Caki2 (cell line): ENCODE measurements at regions not wholly inside any gene's neighbourhood (a gene's known extent, or its start where the extent isn't known, plus 50 kb on each side); places are given as distances from the start of the nearest gene placed in this dataset.

Experiments used
- DNase-seq: peaks from one replicate; pipeline ENCODE4 v3.0.0-alpha.2; 2015; ENCODE audit warnings: low read depth
- in situ Hi-C: cut with HindIII; loops from 2 replicates; pipeline ENCODE4 v1.10.0; 2016; ENCODE audit warnings: low sequenced_read_pairs, low pct_unique_long_range_greater_than_20kb, mixed read lengths

- in situ Hi-C loops: no loop called here
- peak; percentile 70 for DNase-seq
Observed at GRCh38 chr16:76194616-76195015, 82.6 kb upstream of the CNTNAP4 start.

- no peak for DNase-seq
- in situ Hi-C loops: no loop called here
Observed at GRCh38 chr16:76195056-76195455, 82.1 kb upstream of the CNTNAP4 start.

- no peak for DNase-seq
- in situ Hi-C loops: no loop called here
Observed at GRCh38 chr16:76195648-76196047, 81.6 kb upstream of the CNTNAP4 start.

- DNase-seq: no peak
- in situ Hi-C loops: no loop called here
Observed at GRCh38 chr16:76197900-76198299, 79.3 kb upstream of the CNTNAP4 start.

- no peak for DNase-seq
- in situ Hi-C loops: no loop called here
Observed at GRCh38 chr16:76199681-76200220, 77.5 kb upstream of the CNTNAP4 start.

GRCh38 chr16:76201385-76201784, 75.8 kb upstream of the CNTNAP4 start:
- DNase-seq: no peak

GRCh38 chr16:76204249-76204648, 73.0 kb upstream of the CNTNAP4 start:
- in situ Hi-C loops: no loop called here
- no peak for DNase-seq

More at GRCh38 chr16:76201385-76201784, 75.8 kb upstream of the CNTNAP4 start:
- in situ Hi-C loops: no loop called here

- in situ Hi-C loops: no loop called here
- no peak for DNase-seq
Observed at GRCh38 chr16:76207270-76207669, 69.9 kb upstream of the CNTNAP4 start.

GRCh38 chr16:76210157-76210556, 67.0 kb upstream of the CNTNAP4 start:
- no peak for DNase-seq
- in situ Hi-C loops: no loop called here

- DNase-seq: no peak
- in situ Hi-C loops: no loop called here
Observed at GRCh38 chr16:76213860-76214259, 63.3 kb upstream of the CNTNAP4 start.

GRCh38 chr16:76214856-76215255, 62.3 kb upstream of the CNTNAP4 start:
- in situ Hi-C loops: no loop called here
- no peak for DNase-seq

- peak; percentile 2 for DNase-seq
- in situ Hi-C loops: no loop called here
Observed at GRCh38 chr16:76222087-76222486, 55.1 kb upstream of the CNTNAP4 start.

GRCh38 chr16:76222853-76223252, 54.3 kb upstream of the CNTNAP4 start:
- in situ Hi-C loops: no loop called here
- no peak for DNase-seq

- in situ Hi-C loops: no loop called here
- DNase-seq: peak; percentile 6
Observed at GRCh38 chr16:76226011-76226410, 51.2 kb upstream of the CNTNAP4 start.

- in situ Hi-C loops: no loop called here
- DNase-seq: no peak
Observed at GRCh38 chr16:76226481-76226880, 50.7 kb upstream of the CNTNAP4 start.
